ENCODE measurements at regions not wholly inside any gene's neighbourhood (a gene's known extent, or its start where the extent isn't known, plus 50 kb on each side); places are given as distances from the start of the nearest gene placed in this dataset.
A peak's percentile ranks its signal among the peaks of the same experiment; 100 is the strongest.

DNA sequence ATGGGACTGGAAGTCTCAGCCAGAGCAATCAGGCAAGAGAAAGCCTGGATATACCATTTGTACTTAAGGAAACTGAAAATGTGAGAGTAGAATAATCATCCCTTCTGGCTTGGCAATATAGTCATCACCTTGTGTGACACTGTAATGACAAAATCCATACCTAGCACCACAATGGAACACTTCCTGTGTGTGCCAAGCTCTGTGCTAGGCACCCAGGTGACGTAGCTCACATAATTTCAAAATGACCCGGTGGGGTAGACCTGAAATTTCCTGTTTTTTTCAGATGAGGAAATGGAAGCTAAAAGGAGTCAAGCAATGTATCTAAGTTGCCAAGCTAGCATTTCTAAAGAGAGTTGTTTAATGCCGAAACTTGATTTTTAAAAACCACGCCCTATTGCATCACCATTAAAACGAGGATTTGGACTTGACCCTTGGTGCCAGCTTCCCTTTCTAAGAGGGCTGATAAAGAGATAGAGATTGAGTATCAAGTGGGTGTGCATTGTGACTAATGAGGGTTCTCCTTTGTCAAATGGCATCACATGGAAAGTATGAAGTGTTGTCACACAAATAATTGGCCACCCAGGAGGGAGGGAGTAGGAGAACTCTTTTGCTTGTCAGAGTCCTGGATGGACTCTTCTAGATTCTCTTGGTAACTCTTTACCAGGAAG, 141.3 kb upstream of the PDZRN3 start:
- DNase-seq (no peak), ATAC-seq (peak; percentile 62 to 84 (median 77))
- 50 to 54% (median 50%) methylated on average over 5 of the region's 5 CpGs for WGBS, 3 donors
- Histone ChIP-seq H3K4me1 (peaks cover 8% of the 10 kb centered on the region), H3K36me3 (ENCODE audit: insufficient read depth in 1 of 2, low read depth in 1 of 2) (no peaks in the 10 kb centered on the region), H3K27me3 (ENCODE audit: insufficient read depth in 3 of 3, low read length in 2 of 3) (no peaks in the 10 kb centered on the region), H3K9me3 (peaks cover 5% of the 10 kb centered on the region), H3K4me3 (no peak overlapping the region), H3K27ac (peak overlapping the region; percentile 50)
- no peak for TF ChIP-seq CTCF (IDR thresholded peaks at IDR 0.05)
- intact Hi-C loops (cut with DNase I) = loop anchor here in 1 of 2 donors (10.0 kb wide), 1 partner anchor 251 kb away; no protein-coding TSS in a partner anchor

- intact Hi-C loops (cut with DNase I) = loop anchor here in 1 of 2 donors (10.0 kb wide), 1 partner anchor 248 kb away; no protein-coding TSS in a partner anchor
- H3K9me3 ChIP-seq = no peaks in the 10 kb centered on the region
- DNase-seq (no peak), ATAC-seq (no peak)
- no peak for TF ChIP-seq CTCF (IDR thresholded peaks at IDR 0.05)
- WGBS, 3 donors = 92 to 96% (median 94%) methylated on average over 5 of the region's 5 CpGs
- no peak overlapping the region for H3K4me3 ChIP-seq
- H3K36me3 ChIP-seq (ENCODE audit: insufficient read depth in 1 of 2, low read depth in 1 of 2) = no peaks in the 10 kb centered on the region
- H3K4me1 ChIP-seq = peaks cover 8% of the 10 kb centered on the region
- H3K27me3 ChIP-seq (ENCODE audit: insufficient read depth in 3 of 3, low read length in 2 of 3) = no peaks in the 10 kb centered on the region
- H3K27ac ChIP-seq = no peak overlapping the region
These were observed 138.1 kb upstream of the PDZRN3 start for GRCh38 chr3:73762855-73763254.

GRCh38 chr3:73759297-73759711, 134.6 kb upstream of the PDZRN3 start:
- DNase-seq (no peak), ATAC-seq (no peak)
- no peak overlapping the region for H3K27ac ChIP-seq
- no peak overlapping the region for H3K4me3 ChIP-seq
- H3K36me3 ChIP-seq (ENCODE audit: insufficient read depth in 1 of 2, low read depth in 1 of 2) = no peaks in the 10 kb centered on the region
- TF ChIP-seq CTCF (IDR thresholded peaks at IDR 0.05) = no peak
- WGBS, 3 donors = 58 to 65% (median 60%) methylated on average over 3 of the region's 3 CpGs
- H3K27me3 ChIP-seq (ENCODE audit: insufficient read depth in 3 of 3, low read length in 2 of 3) = no peaks in the 10 kb centered on the region
- intact Hi-C loops (cut with DNase I) = no loop called here
- H3K9me3 ChIP-seq = no peaks in the 10 kb centered on the region
- no peaks in the 10 kb centered on the region for H3K4me1 ChIP-seq

DNA sequence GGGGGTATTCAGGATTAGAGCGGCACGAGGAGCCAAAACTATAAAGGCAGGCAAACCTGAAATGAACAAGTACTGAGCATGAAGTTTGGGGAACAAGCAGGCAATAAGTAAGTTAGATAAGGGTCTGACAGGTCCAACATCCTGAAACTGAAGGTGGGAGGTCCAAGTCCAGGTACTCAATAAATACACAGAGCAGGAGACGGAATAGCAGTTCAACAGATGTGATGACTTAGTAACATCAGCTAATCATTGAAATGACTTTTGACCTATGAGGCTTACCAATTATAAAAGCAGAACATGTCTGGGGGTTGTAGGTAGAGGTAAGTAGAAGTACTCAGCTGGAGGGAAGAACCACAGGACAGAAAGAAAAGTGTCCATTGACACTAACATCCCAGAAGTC, 132.8 kb upstream of the PDZRN3 start:
- H3K4me3 ChIP-seq = no peak overlapping the region
- TF ChIP-seq CTCF (IDR thresholded peaks at IDR 0.05) = no peak
- intact Hi-C loops (cut with DNase I) = no loop called here
- no peak overlapping the region for H3K27ac ChIP-seq
- no peak for ATAC-seq
- DNase-seq = no peak
- WGBS, 3 donors = 78 to 93% (median 86%) methylated on average over 3 of the region's 3 CpGs
- no peaks in the 10 kb centered on the region for H3K36me3 ChIP-seq (ENCODE audit: insufficient read depth in 1 of 2, low read depth in 1 of 2)
- no peaks in the 10 kb centered on the region for H3K9me3 ChIP-seq
- H3K27me3 ChIP-seq (ENCODE audit: insufficient read depth in 3 of 3, low read length in 2 of 3) = no peaks in the 10 kb centered on the region
- H3K4me1 ChIP-seq = no peaks in the 10 kb centered on the region

GRCh38 chr3:73753985-73754384, 129.2 kb upstream of the PDZRN3 start:
- 53 to 75% (median 68%) methylated on average over 6 of the region's 6 CpGs for WGBS, 3 donors
- intact Hi-C loops (cut with DNase I) = no loop called here
- no peaks in the 10 kb centered on the region for H3K4me1 ChIP-seq
- H3K27ac ChIP-seq = no peak overlapping the region
- no peaks in the 10 kb centered on the region for H3K36me3 ChIP-seq (ENCODE audit: insufficient read depth in 1 of 2, low read depth in 1 of 2)
- no peak overlapping the region for H3K4me3 ChIP-seq
- DNase-seq (no peak), ATAC-seq (no peak)
- no peaks in the 10 kb centered on the region for H3K9me3 ChIP-seq
- no peaks in the 10 kb centered on the region for H3K27me3 ChIP-seq (ENCODE audit: insufficient read depth in 3 of 3, low read length in 2 of 3)
- no peak for TF ChIP-seq CTCF (IDR thresholded peaks at IDR 0.05)

Data from psoas muscle (tissue), 7 donors.